Osteoblast (primary cell): ENCODE measurements at regions not wholly inside any gene's neighbourhood (a gene's known extent, or its start where the extent isn't known, plus 50 kb on each side); places are given as distances from the start of the nearest gene placed in this dataset.

Source experiments
- DNase-seq: peaks from one replicate; pipeline ENCODE4 v3.0.0; 2011; ENCODE audit warnings: low spot score, mixed read lengths; ENCODE audit not compliant: insufficient read length; ENCODE audit errors: missing footprints
- H2AFZ ChIP-seq: 2 replicates; pipeline ENCODE4 v1.6.0; 2011; ENCODE audit warnings: mild to moderate bottlenecking, low read length
- H3K27ac ChIP-seq: 2 replicates; pipeline ENCODE4 v1.5.1; 2011; ENCODE audit warnings: mild to moderate bottlenecking, low read depth, low read length, moderate library complexity
- H3K27me3 ChIP-seq: 2 replicates; pipeline ENCODE4 v1.6.0; 2012; ENCODE audit warnings: mild to moderate bottlenecking, control low read depth, inconsistent platforms, low read length, moderate library complexity; ENCODE audit not compliant: insufficient read depth
- H3K36me3 ChIP-seq: 2 replicates; pipeline ENCODE4 v1.5.1; 2011; ENCODE audit warnings: mild to moderate bottlenecking, low read length, control low read depth, moderate library complexity; ENCODE audit not compliant: insufficient read depth
- H3K4me1 ChIP-seq: 2 replicates; pipeline ENCODE4 v1.5.1; 2011; ENCODE audit warnings: mild to moderate bottlenecking, low read length, control low read depth, moderate library complexity; ENCODE audit not compliant: insufficient read depth
- H3K4me2 ChIP-seq: 2 replicates; pipeline ENCODE4 v1.6.0; 2011; ENCODE audit warnings: mild to moderate bottlenecking, low read length; ENCODE audit not compliant: insufficient read depth
- H3K4me3 ChIP-seq: fragments of 200-600 bp; sonication (generic); 3 replicates; pipeline ENCODE4 v1.5.1; 2012; ENCODE audit warnings: mild to moderate bottlenecking, low read length, inconsistent platforms; ENCODE audit not compliant: insufficient read depth
- H3K79me2 ChIP-seq: 2 replicates; pipeline ENCODE4 v1.6.0; 2012; ENCODE audit warnings: mild to moderate bottlenecking, low read length, control low read depth, inconsistent platforms; ENCODE audit not compliant: insufficient read depth
- H3K9me3 ChIP-seq: 2 replicates; pipeline ENCODE4 v1.5.1; 2011; ENCODE audit warnings: low read depth, low read length, control low read depth
- H4K20me1 ChIP-seq: 2 replicates; pipeline ENCODE4 v1.6.0; 2012; ENCODE audit warnings: mild to moderate bottlenecking, low read length, control low read depth; ENCODE audit not compliant: insufficient read depth
- CTCF ChIP-seq: IDR thresholded peaks from 2 replicates; pipeline ENCODE4 v1.5.1; 2011; ENCODE audit warnings: mild to moderate bottlenecking, low read depth, low read length, moderate library complexity; ENCODE audit errors: extremely low read depth

- no peak overlapping the region for H3K4me2 ChIP-seq
- no peak overlapping the region for H3K4me3 ChIP-seq
- H3K9me3 ChIP-seq, result no peaks in the 10 kb centered on the region
- no peaks in the 10 kb centered on the region for H3K36me3 ChIP-seq
- H4K20me1 ChIP-seq, result no peaks in the 10 kb centered on the region
- H3K27me3 ChIP-seq, result no peaks in the 10 kb centered on the region
- H2AFZ ChIP-seq, result no peak overlapping the region
- no peaks in the 10 kb centered on the region for H3K79me2 ChIP-seq
- no peak for DNase-seq
- H3K27ac ChIP-seq, result no peak overlapping the region
- H3K4me1 ChIP-seq, result no peaks in the 10 kb centered on the region
- no peak for TF ChIP-seq CTCF
These were observed 170.8 kb downstream of the BUD13 start for GRCh38 chr11:116601814-116602636.

GRCh38 chr11:116600930-116601329 is 171.9 kb downstream of the BUD13 start:
- Histone ChIP-seq H3K79me2 (no peaks in the 10 kb centered on the region), H3K36me3 (no peaks in the 10 kb centered on the region), H3K4me2 (no peak overlapping the region), H3K9me3 (no peaks in the 10 kb centered on the region), H3K27me3 (no peaks in the 10 kb centered on the region), H2AFZ (no peak overlapping the region), H3K4me1 (no peaks in the 10 kb centered on the region), H3K27ac (no peak overlapping the region), H3K4me3 (no peak overlapping the region), H4K20me1 (no peaks in the 10 kb centered on the region)
- DNase-seq, result no peak
- no peak for TF ChIP-seq CTCF

GRCh38 chr11:116598556-116598955 is 174.2 kb downstream of the BUD13 start:
- Histone ChIP-seq H3K9me3 (no peaks in the 10 kb centered on the region), H2AFZ (no peak overlapping the region), H3K27me3 (no peaks in the 10 kb centered on the region), H4K20me1 (no peaks in the 10 kb centered on the region), H3K4me1 (no peaks in the 10 kb centered on the region), H3K27ac (no peak overlapping the region), H3K36me3 (no peaks in the 10 kb centered on the region), H3K79me2 (no peaks in the 10 kb centered on the region), H3K4me3 (no peak overlapping the region), H3K4me2 (no peak overlapping the region)
- no peak for DNase-seq
- no peak for TF ChIP-seq CTCF

DNA sequence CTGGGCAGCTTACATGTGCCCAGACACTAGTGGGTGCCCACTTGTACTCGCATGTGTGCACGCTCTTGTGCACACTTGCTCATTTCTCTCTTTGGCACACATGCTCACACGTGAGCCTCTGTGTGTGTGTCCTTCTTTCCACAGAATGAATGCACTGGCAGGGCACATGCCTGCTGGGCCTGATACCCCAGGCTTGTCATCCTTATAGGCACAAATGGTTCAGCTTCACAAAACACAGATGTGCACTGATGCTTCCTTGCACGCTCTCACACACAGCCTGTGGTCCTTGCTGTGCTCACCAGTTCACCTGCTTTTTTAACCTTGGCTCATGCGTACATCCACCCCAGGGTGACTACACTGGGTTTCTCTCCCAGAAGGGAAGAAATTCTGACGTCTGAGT is 174.8 kb downstream of the BUD13 start:
- no peaks in the 10 kb centered on the region for H3K79me2 ChIP-seq
- H3K4me1 ChIP-seq, result no peaks in the 10 kb centered on the region
- H3K36me3 ChIP-seq, result no peaks in the 10 kb centered on the region
- no peak overlapping the region for H3K27ac ChIP-seq
- TF ChIP-seq CTCF, result no peak
- H3K27me3 ChIP-seq, result no peaks in the 10 kb centered on the region
- H3K4me2 ChIP-seq, result no peak overlapping the region
- no peak overlapping the region for H3K4me3 ChIP-seq
- DNase-seq, result no peak
- no peaks in the 10 kb centered on the region for H4K20me1 ChIP-seq
- H2AFZ ChIP-seq, result no peak overlapping the region
- H3K9me3 ChIP-seq, result no peaks in the 10 kb centered on the region
